NCI-H524 (cell line): ENCODE measurements at regions not wholly inside any gene's neighbourhood (a gene's known extent, or its start where the extent isn't known, plus 50 kb on each side); places are given as distances from the start of the nearest gene placed in this dataset.

Source experiments
- DNase-seq, 2 experiments: peaks; one replicate each; lab custom pipeline; 2025; lab: John Stamatoyannopoulos, UW

DNA sequence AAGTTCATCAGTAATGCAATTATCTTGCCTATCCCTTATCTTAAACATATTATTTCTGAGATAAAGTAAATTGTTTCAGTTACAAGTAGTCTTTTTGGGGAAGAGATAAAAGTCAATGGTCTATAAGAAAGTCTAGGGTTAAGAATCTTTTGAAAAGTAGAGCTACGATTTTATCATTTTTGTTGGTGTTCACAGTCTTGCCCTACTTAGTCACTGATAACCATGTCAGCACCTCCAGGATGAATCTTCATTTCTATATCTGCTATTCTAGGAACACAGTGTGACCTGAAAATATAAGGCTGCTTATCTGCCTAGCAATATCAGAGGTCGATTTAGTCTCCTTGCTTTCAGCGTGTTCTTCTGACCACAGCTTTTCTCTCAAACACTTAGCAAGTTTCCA, 1676.5 kb upstream of the PRR20A start:
- no peak for DNase-seq

- DNase-seq, result no peak
Measured at GRCh38 chr13:55467476-55467875, 1673.2 kb upstream of the PRR20A start.

DNA sequence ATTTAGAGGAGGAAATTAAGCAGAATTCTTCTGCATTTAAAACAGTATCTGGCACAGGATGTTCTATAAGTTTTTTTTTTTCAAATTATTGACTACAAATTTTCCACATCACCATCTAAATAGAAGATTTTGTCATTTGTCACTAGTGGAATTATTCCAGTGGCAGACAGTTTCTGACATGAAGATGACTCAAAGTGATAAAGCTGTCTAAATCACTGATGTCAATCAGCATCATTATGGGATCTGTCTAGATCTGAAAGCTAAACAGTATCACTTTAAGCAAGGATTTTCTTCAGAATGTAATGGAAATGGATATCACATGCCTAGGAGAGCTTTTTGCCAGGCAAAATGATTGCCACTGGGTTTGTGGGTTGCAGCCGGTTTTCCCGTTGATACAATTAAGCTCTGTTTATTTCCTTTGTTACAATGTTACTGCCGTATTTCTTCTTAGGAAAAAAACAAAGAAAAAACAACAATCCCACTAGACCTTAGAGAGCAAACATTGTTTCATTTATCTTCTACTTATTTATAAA, 1657.0 kb upstream of the PRR20A start:
- DNase-seq, result no peak

DNA sequence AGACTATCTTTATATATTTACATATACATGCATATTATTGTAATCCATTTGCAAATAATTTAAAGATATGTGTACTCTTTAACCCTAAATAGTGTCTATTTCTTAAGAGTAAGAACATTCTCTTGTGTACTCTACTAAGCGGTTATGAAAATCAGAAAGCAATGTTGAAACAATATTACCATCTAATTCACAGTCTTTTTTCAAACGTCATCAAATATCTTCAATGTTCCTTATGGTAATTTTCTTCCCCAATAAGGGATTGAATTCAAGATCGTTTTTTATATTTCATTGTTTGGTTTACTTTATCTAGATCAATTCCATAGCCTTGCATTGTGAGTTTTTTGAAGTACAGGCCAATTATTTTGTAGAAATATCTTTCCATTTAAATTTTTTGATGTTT, 1647.4 kb upstream of the PRR20A start:
- no peak for DNase-seq

- DNase-seq, result no peak
Measured at GRCh38 chr13:55497486-55497885, 1643.2 kb upstream of the PRR20A start.

DNA sequence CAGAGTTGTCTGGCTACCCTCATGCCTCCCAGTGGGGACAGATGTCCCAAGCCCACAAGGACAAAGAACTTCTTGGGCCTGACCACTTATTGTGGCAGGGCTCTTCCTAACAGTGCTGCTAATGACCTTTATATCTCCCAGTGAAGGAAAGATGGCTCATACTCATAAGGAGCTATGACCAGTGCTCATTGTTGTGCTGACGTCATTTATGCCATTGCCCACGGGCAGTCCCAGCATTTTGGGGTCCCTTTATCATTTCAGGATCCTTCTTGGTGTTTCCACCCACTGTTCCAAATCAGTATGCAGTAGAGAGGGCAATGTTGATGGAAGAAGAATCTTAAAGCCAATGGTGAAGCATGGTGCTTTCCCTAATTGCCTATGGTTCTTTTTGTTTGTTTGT, 1640.0 kb upstream of the PRR20A start:
- no peak for DNase-seq

DNA sequence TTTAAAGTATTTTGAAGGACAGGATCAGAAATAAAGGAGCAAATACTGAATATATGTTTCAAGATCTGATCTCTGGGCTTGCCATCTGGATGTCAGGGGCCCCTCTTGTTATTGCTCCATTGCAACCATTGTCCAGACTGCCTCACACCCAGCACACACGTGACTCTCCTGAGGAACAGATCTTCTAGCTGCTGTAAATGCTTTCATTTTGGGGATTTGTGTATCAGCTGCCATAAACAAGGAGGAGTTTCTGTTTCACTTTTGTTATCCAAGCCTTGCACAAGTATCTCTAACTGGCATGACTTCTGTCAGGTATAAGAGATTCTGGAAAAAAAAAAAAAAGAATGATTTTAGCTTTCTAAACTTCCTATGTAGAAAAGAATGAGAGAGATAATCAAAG, 1624.1 kb upstream of the PRR20A start:
- DNase-seq, result peak in 1 of 2 experiments; percentile 16

DNA sequence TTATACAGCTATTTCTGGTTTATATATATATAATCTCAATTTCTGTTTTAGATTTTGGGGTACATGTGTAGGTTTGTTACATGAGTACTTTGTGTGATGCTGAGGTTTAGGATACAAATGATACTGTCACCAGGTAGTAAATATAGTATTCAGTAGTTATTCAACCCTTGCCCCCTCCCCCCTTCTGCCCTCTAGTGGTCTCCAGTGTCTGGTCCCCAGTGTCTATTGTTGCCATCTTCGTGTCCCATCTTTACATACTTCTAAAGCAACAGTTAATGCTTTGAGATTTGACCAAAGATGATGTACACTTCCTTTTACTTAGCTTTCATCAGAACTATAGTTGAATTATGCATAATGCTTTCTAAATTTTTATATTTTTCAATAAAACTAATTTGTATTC, 1623.4 kb upstream of the PRR20A start:
- no peak for DNase-seq

- peak in 1 of 2 experiments; percentile 31 for DNase-seq
Measured at GRCh38 chr13:55528434-55528833, 1612.3 kb upstream of the PRR20A start.

DNA sequence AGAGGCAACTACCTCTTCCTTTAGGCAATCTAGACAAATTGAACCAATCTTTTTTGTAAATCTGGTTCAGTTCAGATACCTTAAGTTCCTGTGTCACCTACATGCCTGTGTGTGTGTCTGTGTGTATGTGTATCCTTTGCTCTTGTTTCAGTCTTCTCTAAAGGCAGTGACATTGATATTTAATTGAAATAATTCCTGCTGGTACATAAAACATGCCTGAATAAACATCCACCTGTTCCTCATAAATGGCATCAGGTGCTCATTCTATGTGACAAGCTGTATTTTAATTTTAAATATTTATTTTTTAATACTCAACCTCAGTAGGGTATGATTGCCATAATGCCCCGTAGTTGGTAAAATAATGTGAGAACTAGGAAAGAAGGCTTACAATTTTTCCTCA, 1606.4 kb upstream of the PRR20A start:
- DNase-seq, result no peak

GRCh38 chr13:55538424-55538823, 1602.3 kb upstream of the PRR20A start:
- no peak for DNase-seq

DNA sequence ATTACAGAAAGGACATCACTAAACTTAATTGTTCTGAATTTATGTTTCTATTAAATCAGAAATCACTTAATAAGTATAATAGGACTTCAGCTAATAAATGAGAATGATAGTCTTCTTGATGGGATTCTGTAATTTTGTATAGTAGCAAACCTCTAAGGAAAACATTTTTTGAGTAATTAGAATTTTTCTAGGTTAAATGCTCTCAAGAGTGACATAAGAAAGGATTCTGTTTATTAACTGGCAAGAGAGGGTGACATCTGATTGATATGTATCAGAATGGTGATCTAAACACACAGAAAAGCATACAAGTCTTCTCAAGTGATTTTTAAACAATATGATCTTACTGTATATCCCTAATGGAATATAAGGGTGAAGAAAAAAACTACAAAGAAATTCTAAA, 1597.7 kb upstream of the PRR20A start:
- no peak for DNase-seq

- no peak for DNase-seq
Measured at GRCh38 chr13:55550624-55551023, 1590.1 kb upstream of the PRR20A start.

DNA sequence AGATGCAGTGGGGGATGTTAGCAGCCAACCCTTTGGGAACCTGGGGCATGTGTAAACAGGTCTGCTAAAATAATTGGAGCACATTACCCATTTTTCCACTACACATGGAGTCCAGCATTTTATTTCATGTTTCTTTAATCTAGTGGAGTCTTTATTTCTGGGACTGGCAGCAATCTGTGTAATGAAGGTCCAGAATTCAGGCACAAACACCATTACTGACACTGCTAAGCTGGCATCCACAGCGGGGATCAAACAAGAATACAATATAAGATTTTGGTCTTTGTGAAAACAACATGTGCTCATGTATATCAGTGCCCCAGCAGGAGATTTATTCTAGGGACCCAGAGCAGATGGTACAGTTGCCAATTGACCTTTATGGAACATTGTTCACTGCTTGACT, 1587.0 kb upstream of the PRR20A start:
- peak; percentile 39 to 79 for DNase-seq

DNA sequence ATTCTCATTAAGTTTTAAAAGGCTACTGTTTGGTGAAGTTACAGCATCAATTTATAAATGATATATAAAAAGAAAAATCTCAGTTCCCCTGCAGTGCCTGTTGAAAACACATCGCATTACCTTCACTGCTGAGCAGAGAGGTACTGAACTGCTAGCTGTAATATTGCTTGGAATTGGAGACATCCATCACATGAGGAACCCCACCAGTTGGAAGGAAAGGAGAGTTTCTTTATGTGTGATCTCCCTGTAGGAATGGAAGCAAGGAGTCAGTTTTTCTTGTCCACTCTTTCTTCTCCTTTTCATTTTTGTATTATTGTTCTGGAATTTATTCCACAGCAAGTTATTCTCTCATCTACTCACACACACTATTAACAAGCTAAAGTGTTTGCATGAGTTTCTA, 1586.0 kb upstream of the PRR20A start:
- DNase-seq, result no peak

GRCh38 chr13:55560331-55560730, 1580.4 kb upstream of the PRR20A start:
- no peak for DNase-seq

DNA sequence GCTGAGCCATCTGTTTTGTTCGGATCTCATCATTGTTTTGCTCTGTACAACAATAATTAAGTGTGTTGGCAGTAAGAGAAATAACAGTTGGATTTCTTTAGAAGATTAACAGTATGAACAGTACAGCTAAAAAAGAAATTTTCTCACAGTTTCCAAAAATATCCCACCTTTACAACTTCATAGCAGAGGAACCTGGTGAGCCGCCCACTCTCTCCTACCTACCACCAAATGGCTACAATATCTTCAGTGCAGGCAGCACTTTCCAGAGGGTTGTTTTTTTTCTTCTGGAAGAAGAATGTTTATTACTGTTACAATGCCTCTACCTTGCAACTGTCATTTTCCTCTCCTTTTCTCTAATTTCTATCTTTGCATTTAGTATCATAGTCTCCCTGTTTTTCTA, 1577.5 kb upstream of the PRR20A start:
- DNase-seq, result no peak

- DNase-seq, result no peak
Measured at GRCh38 chr13:55566334-55566733, 1574.4 kb upstream of the PRR20A start.

GRCh38 chr13:55566779-55567178, 1573.9 kb upstream of the PRR20A start:
- no peak for DNase-seq

DNA sequence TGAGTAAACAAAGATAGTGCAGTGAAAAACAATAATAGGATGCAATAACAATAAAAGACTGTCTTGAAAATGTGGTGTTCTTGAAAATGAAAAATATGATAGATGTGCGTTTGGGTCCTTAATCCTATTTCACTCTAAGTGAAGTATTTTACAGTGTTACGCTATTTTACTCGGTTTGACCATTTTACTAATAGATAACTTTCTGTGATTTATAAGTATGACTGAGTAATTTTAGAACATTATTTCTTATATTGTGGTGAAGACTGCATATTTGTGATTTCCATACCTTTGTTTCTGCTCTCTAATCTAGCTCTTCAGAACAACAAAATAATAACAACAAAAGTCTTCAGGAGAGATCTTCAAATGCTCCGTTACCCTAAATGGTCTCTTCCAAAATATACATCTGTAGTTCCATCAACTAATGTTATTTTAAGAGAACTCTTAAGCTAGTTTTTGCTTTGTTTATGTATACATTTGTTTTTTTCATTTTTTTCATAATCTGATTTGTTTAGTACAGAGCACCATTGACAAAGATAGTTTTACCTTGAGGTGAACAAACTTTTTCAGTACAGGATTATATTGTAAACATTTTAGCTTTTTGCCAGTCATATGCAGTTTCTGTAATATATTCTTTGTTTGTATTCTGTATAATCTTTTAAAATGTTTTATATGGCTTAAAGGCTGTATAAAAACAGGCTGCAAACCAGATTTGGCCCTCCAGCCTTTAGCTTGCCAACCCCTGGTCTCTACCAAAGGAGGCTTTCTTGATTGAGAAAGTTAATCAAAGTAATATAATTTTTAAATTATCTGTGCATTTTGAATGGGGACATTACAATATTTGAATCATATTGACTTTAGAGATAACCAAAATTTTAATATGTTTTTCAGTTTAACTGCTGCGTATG, 1572.7 kb upstream of the PRR20A start:
- DNase-seq, result no peak

GRCh38 chr13:55569082-55569481, 1571.6 kb upstream of the PRR20A start:
- no peak for DNase-seq

DNA sequence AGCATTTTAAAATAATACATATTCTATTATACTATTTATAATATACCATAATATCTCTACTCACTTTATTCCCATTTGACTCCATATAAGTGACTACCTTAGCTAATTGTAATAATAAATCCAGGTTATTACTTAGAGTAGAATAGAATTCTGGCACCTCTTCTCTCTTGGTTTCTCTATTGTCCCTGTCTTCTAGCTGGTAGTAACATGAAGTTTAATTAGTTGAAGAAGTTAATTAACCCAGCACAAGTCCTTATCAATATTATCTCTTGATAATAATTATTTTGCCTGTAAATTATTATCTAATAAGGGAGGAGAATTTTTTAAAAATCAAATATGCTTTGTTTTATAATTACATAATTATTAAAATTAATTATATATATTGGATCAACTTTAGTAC, 1571.2 kb upstream of the PRR20A start:
- no peak for DNase-seq

DNA sequence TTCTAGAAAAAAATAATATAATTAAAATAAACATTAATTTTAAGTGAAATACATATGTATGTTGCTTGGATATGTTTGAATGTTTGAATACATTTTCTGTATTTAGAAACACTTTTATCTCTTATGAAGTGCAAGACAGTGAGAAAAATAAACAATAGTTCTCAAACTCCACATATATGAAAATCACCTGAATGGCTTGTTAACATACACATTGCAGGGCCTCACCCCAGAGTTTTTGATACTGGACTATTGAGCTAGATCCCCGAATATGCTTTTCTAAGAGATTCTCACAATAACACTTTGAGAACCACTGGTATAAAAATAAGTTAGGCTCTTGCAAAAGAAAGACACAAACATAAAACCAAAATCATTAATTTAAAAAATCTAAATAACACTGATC, 1570.3 kb upstream of the PRR20A start:
- no peak for DNase-seq
